ENCODE measurements at regions not wholly inside any gene's neighbourhood (a gene's known extent, or its start where the extent isn't known, plus 50 kb on each side); places are given as distances from the start of the nearest gene placed in this dataset.

- H3K79me2 ChIP-seq (ENCODE audit: insufficient read depth, low read length): no peaks in the 10 kb centered on the region
- peaks cover 5% of the 10 kb centered on the region; the same call in 1 of the 2 replicates for H3K27me3 Mint-ChIP-seq (ENCODE audit: low read depth)
- H2AFZ ChIP-seq (ENCODE audit: low read length): no peak overlapping the region
- H4K5ac ChIP-seq (ENCODE audit: insufficient read length, low read depth, low read length): no peak overlapping the region
- H3K4me2 ChIP-seq (ENCODE audit: insufficient read depth, insufficient read length, low read length): no peak overlapping the region
- H3K23me2 ChIP-seq (ENCODE audit: insufficient read length, low read depth, low read length, poor library complexity, severe bottlenecking): no peaks in the 10 kb centered on the region
- H2AK5ac ChIP-seq (ENCODE audit: insufficient read length, low read length): no peak overlapping the region
- H2BK5ac ChIP-seq (ENCODE audit: insufficient read length, low read length): no peak overlapping the region
- no peaks in the 10 kb centered on the region for H3K27me3 ChIP-seq (ENCODE audit: insufficient read depth, low read length)
- H3K4me3 Mint-ChIP-seq: no peak overlapping the region
- no peak overlapping the region for H2BK120ac ChIP-seq (ENCODE audit: low read depth, low read length, poor library complexity, severe bottlenecking)
- H3K27ac Mint-ChIP-seq: no peak overlapping the region
- H3K23ac ChIP-seq (ENCODE audit: insufficient read length, low read depth, low read length): no peak overlapping the region
- H3T11ph ChIP-seq (ENCODE audit: low read length): no peak overlapping the region
- no peaks in the 10 kb centered on the region for H3K9me3 ChIP-seq (ENCODE audit: control insufficient read depth, low read depth, low read length)
- H3K14ac ChIP-seq (ENCODE audit: insufficient read depth, low read length): no peak overlapping the region
- H3K4me1 ChIP-seq (ENCODE audit: insufficient read depth, low read length): no peaks in the 10 kb centered on the region
- no peak overlapping the region for H4K8ac ChIP-seq (replicated peaks; ENCODE audit: insufficient read length, low read depth, low read length)
- no peak overlapping the region for H3K18ac ChIP-seq (ENCODE audit: insufficient read length, low read depth, low read length)
- no peaks in the 10 kb centered on the region for H3K79me1 ChIP-seq (ENCODE audit: insufficient read depth, low read depth, low read length, poor library complexity, severe bottlenecking)
- no peak overlapping the region for H3K56ac ChIP-seq (ENCODE audit: insufficient read length, low read depth, low read length)
- H4K91ac ChIP-seq (ENCODE audit: insufficient read length, low read depth, low read length): no peak overlapping the region
- no peak overlapping the region for H2BK15ac ChIP-seq (ENCODE audit: low read depth, low read length)
- no peaks in the 10 kb centered on the region for H4K20me1 ChIP-seq (ENCODE audit: control insufficient read depth, insufficient read depth, insufficient read length)
- no peak for TF ChIP-seq CTCF (conservative IDR thresholded peaks at IDR 0.05)
- WGBS (ENCODE audit: extremely low coverage, insufficient read length, low lambda C conversion rate): no CpG with 5 or more reads among the region's 2 CpGs
- no peak overlapping the region for H3K9ac ChIP-seq (ENCODE audit: extremely low read depth, insufficient read length, low read length)
- H2BK20ac ChIP-seq (ENCODE audit: low read depth, low read length, poor library complexity, severe bottlenecking): no peak overlapping the region
- no peaks in the 10 kb centered on the region for H3K4me1 Mint-ChIP-seq
- no peak overlapping the region for H3K4ac ChIP-seq (ENCODE audit: low read depth, low read length)
- no peak for DNase-seq
- peaks cover 0 to 5% (median 4%) of the 10 kb centered on the region in 3 experiments; a peak in 2 of 7 replicates for H3K36me3 Mint-ChIP-seq (ENCODE audit: insufficient read depth in 1 of 3, low read depth in 3 of 3)
- H3K9me3 Mint-ChIP-seq: peaks cover 10 to 14% of the 10 kb centered on the region in 2 experiments
- H3K27ac ChIP-seq (ENCODE audit: insufficient read length, low read depth, low read length): no peak overlapping the region
- no peak overlapping the region for H2BK12ac ChIP-seq (ENCODE audit: insufficient read length, low read depth, low read length)
Measured at GRCh38 chr2:56757884-56758545, 574.2 kb downstream of the CCDC85A start.

Data from H9 (cell line).